MG63 (cell line): ENCODE measurements at regions not wholly inside any gene's neighbourhood (a gene's known extent, or its start where the extent isn't known, plus 50 kb on each side); places are given as distances from the start of the nearest gene placed in this dataset.
"Not testable (repeated sequence)": the region's sequence is repeated elsewhere in the genome, so short reads cannot be mapped to it uniquely, and the experiment has no call there.

ENCODE experiments used
- DNase-seq: peaks from one replicate; pipeline ENCODE4 v3.0.0-alpha.2; 2020
- H3K27me3 ChIP-seq: fragments of 250-450 bp; sonication (Bioruptor Pico); 2 replicates; pipeline ENCODE4 v1.5.1; 2020; ENCODE audit warnings: mild to moderate bottlenecking, moderate library complexity
- H3K36me3 ChIP-seq: fragments of 250-450 bp; sonication (Bioruptor Pico); 2 replicates; pipeline ENCODE4 v1.5.1; 2020; ENCODE audit warnings: mild to moderate bottlenecking, moderate library complexity
- H3K4me3 ChIP-seq: fragments of 250-450 bp; sonication (Bioruptor Pico); 2 replicates; pipeline ENCODE4 v1.5.1; 2020; ENCODE audit warnings: mild to moderate bottlenecking, moderate library complexity
- H3K9me3 ChIP-seq: fragments of 250-450 bp; sonication (Bioruptor Pico); 2 replicates; pipeline ENCODE4 v1.5.1; 2020; ENCODE audit warnings: mild to moderate bottlenecking, moderate library complexity

DNA sequence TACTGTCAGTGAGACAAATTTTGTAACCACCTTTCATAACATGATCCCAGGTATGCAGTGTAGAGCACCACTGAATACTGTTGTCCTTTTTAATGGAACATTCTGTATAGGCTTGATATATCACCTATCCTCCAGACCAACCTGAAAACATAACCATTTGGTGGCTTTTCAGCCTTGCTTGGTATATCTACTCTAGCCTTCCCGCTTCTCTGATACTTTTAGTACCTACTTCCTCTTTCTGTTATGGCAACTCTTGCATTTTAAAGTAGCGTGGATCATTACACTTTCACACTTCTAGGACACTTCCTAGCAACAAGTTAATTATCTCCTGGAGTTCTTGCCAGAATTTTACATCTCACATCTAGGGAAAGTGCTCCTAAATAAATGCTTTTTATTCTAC lies 226.6 kb upstream of the ROBO1 start:
- Histone ChIP-seq H3K9me3 (no peaks in the 10 kb centered on the region), H3K27me3 (no peaks in the 10 kb centered on the region), H3K36me3 (no peaks in the 10 kb centered on the region), H3K4me3 (no peak overlapping the region)
- no peak for DNase-seq

- Histone ChIP-seq H3K36me3 (no peaks in the 10 kb centered on the region), H3K9me3 (no peaks in the 10 kb centered on the region), H3K4me3 (no peak overlapping the region), H3K27me3 (no peaks in the 10 kb centered on the region)
- no peak for DNase-seq
Measured at GRCh38 chr3:79986338-79986737, 218.5 kb upstream of the ROBO1 start.

DNA sequence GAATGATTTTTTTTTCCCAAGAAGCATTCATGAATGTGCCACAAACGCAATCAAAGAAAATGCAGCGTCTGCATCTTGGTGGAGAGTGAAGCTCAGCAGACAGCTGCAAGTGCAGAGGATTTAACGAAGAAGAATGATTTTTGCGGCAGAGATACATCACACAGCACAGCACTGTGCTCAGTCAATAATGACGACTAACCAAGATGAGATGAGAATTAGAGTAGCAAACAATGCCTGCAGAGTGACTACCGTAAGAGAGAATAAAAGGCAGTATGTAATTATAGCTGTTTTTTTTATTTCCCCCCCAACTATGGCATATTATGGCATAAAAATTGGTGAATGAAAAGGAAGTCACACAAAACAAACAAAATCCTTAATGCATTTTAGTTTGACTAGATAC lies 218.0 kb upstream of the ROBO1 start:
- Histone ChIP-seq H3K4me3 (no peak overlapping the region), H3K27me3 (no peaks in the 10 kb centered on the region), H3K9me3 (no peaks in the 10 kb centered on the region), H3K36me3 (no peaks in the 10 kb centered on the region)
- DNase-seq = no peak

- DNase-seq = no peak
- Histone ChIP-seq H3K36me3 (no peaks in the 10 kb centered on the region), H3K4me3 (no peak overlapping the region), H3K9me3 (no peaks in the 10 kb centered on the region), H3K27me3 (no peaks in the 10 kb centered on the region)
Measured at GRCh38 chr3:79983118-79983517, 215.3 kb upstream of the ROBO1 start.

- H3K4me3 ChIP-seq = no peak overlapping the region
- no peaks in the 10 kb centered on the region for H3K27me3 ChIP-seq
- no peak for DNase-seq
- H3K36me3 ChIP-seq = no peaks in the 10 kb centered on the region
- H3K9me3 ChIP-seq = no peaks in the 10 kb centered on the region
Measured at GRCh38 chr3:79979990-79980389, 212.2 kb upstream of the ROBO1 start.

DNA sequence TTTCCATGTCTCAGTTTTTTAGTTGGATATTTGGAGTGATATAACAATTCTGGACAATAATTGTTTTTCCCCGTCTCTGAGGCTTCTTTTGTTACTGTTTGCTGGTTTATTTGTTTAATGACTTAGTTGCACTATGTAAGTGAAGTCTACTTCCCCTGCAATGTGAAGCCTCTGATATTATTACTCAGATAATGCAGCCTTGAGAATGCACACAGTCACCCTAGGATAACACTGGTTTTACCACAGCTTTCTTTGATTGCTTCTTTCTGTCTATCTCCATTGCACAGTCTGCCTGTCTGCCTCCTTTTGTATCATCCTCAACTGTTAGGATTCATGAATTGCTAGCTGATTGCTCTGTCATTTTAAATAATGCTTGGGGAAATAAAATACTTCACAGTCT lies 208.7 kb upstream of the ROBO1 start:
- no peaks in the 10 kb centered on the region for H3K36me3 ChIP-seq
- no peak overlapping the region for H3K4me3 ChIP-seq
- H3K9me3 ChIP-seq = no peaks in the 10 kb centered on the region
- DNase-seq = no peak
- H3K27me3 ChIP-seq = no peaks in the 10 kb centered on the region

DNA sequence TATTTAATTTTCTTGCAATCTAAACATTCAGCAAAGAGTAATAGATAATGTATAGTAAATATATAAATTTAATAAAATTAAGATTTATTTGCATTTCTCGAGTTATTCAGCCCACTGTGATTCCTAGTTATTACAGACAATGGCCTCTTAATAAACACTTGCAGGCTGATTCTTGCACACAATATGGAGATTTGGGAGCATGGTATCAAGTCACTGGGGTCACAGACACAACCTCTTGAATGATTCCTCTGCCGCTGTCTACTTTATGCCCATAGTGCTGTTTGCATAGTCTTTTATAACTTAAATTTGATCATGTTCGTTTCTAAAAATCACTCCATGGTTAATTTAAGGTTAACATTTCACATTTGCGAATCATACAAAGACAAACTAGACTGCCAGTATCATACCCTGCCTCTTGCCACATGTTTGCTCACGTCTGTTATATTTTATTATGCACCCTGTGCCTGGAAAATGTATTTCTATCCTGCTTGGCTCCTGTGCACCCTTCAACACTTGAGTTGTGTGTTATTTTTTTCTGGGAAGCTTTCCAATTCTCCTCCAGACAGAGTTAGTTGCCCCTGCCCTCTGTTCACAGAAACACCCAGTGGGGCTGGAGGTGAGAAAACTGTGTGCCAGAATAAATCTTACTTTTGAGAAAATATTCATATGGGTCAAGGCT lies 206.3 kb upstream of the ROBO1 start:
- no peaks in the 10 kb centered on the region for H3K9me3 ChIP-seq
- no peaks in the 10 kb centered on the region for H3K27me3 ChIP-seq
- H3K4me3 ChIP-seq = no peak overlapping the region
- no peaks in the 10 kb centered on the region for H3K36me3 ChIP-seq
- no peak for DNase-seq

- H3K9me3 ChIP-seq = no peaks in the 10 kb centered on the region
- no peaks in the 10 kb centered on the region for H3K36me3 ChIP-seq
- no peak for DNase-seq
- no peaks in the 10 kb centered on the region for H3K27me3 ChIP-seq
- H3K4me3 ChIP-seq = no peak overlapping the region
Measured at GRCh38 chr3:79973482-79973881, 205.7 kb upstream of the ROBO1 start.

GRCh38 chr3:79968418-79968817 lies 200.6 kb upstream of the ROBO1 start:
- DNase-seq = no peak
- no peaks in the 10 kb centered on the region for H3K36me3 ChIP-seq
- no peaks in the 10 kb centered on the region for H3K9me3 ChIP-seq
- no peak overlapping the region for H3K4me3 ChIP-seq
- H3K27me3 ChIP-seq = no peaks in the 10 kb centered on the region

DNA sequence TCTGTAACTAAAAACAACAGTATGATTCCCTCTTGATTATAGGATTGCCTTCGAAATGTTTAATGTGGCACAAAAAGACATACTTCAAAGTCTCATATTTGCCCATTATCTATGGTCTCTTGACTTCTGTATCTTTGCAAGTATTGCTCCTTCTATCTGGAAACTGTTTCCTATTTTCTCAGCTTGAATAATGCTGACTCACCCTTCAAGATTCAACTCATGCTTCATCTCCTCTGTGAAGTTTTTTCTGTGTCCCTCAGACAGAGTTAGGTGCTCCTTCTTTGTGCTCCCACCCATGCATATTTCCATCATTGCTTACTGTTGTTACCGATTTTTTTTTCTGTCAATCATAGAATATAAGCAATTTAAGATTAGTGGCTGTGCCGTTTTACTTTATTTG lies 192.8 kb upstream of the ROBO1 start:
- Histone ChIP-seq H3K36me3 (no peaks in the 10 kb centered on the region), H3K4me3 (no peak overlapping the region), H3K27me3 (no peaks in the 10 kb centered on the region), H3K9me3 (no peaks in the 10 kb centered on the region)
- DNase-seq = no peak

- H3K9me3 ChIP-seq = no peaks in the 10 kb centered on the region
- no peaks in the 10 kb centered on the region for H3K36me3 ChIP-seq
- no peaks in the 10 kb centered on the region for H3K27me3 ChIP-seq
- DNase-seq = no peak
- H3K4me3 ChIP-seq = no peak overlapping the region
Measured at GRCh38 chr3:79957066-79957465, 189.3 kb upstream of the ROBO1 start.

DNA sequence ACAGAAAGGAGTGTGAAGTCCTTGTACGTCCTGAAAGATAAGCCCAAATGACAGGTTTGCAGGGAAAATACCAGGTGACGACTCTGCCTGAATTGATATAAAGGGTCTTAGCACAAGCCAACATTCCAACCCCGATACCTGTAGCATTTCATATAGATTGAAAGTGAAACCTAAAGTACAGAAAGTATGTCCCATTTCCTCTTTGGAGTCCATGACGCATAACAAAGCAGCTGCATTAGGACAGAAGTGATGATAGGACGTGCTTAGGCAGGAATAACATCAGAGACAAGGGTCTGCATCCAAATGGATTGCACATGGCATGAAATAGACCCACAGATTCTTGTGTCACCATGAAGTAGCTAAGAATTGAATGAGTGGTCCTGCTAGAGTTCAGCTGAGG lies 187.0 kb upstream of the ROBO1 start:
- H3K27me3 ChIP-seq = no peaks in the 10 kb centered on the region
- H3K9me3 ChIP-seq = no peaks in the 10 kb centered on the region
- no peak overlapping the region for H3K4me3 ChIP-seq
- no peaks in the 10 kb centered on the region for H3K36me3 ChIP-seq
- no peak for DNase-seq

DNA sequence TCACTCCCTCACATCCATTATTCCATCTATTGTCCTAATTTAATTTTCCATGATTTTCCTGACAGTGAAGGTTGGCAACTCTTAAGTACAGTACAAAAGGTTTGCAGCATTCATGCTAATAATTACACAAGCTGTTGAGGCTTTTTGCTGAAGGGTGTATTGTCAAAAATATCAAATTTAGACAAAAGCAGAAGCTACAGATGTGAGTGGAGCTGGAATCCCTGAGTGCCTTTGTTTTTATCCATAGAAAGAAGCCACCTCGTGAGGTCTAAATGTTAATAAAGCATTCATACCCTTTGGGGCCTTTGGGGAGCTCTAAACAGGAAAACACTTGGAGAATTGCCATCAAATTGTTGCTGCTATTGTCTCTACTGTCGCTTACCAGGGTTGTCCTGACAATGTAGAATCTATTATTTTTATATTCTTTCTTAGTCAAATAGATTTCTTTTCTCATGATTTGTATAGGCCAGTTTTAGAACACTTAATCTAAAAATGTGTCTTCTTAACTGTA lies 185.8 kb upstream of the ROBO1 start:
- H3K36me3 ChIP-seq = no peaks in the 10 kb centered on the region
- H3K9me3 ChIP-seq = no peaks in the 10 kb centered on the region
- DNase-seq = no peak

DNA sequence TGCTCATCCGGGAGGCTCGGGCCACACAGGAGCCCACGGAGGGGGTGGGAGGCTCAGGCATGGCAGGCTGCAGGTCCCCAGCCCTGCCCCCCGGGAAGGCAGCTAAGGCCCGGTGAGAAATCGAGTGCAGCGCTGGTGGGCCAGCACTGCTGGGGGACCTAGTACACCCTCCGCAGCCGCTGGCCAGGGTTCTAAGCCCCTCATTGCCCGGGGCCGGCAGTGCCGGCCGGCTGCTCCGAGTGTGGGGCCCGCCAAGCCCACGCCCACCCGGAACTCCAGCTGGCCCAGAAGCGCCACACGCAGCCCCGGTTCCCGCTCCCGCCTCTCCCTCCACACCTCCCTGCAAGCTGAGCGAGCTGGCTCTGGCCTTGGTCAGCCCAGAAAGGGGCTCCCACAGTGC lies 183.6 kb upstream of the ROBO1 start:
- H3K4me3 ChIP-seq, H3K27me3 ChIP-seq, DNase-seq, H3K36me3 ChIP-seq, H3K9me3 ChIP-seq: not testable (repeated sequence)

More for the DNA sequence above, 185.8 kb upstream of the ROBO1 start:
- H3K4me3 ChIP-seq = no peak overlapping the region
- H3K27me3 ChIP-seq = no peaks in the 10 kb centered on the region

DNA sequence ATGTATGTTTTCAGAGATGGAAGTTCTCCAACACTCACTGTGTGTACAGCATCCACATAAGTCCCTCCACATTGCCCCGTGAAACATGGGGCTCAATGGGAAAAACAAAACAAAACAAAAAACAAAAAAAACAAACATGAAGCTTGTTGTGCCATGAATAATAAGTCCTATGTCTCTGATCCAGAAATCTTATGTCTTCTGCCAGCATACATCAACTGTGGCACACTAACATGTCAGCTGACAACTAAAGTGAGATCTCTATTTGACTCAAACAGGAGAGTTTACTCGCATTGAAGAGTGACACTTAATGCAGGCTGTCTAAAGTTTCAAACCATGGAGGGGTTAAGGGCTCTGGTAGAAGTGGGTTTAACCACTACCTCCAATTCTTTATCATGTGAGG lies 180.2 kb upstream of the ROBO1 start:
- no peaks in the 10 kb centered on the region for H3K36me3 ChIP-seq
- no peak for DNase-seq

GRCh38 chr3:79947469-79947868 lies 179.7 kb upstream of the ROBO1 start:
- no peak for DNase-seq
- H3K36me3 ChIP-seq = no peaks in the 10 kb centered on the region
- no peak overlapping the region for H3K4me3 ChIP-seq
- H3K27me3 ChIP-seq = no peaks in the 10 kb centered on the region
- no peaks in the 10 kb centered on the region for H3K9me3 ChIP-seq

More for the DNA sequence above, 180.2 kb upstream of the ROBO1 start:
- Histone ChIP-seq H3K9me3 (no peaks in the 10 kb centered on the region), H3K27me3 (no peaks in the 10 kb centered on the region), H3K4me3 (no peak overlapping the region)

- Histone ChIP-seq H3K27me3 (no peaks in the 10 kb centered on the region), H3K4me3 (no peak overlapping the region), H3K36me3 (no peaks in the 10 kb centered on the region), H3K9me3 (no peaks in the 10 kb centered on the region)
- DNase-seq = no peak
Measured at GRCh38 chr3:79937567-79937966, 169.8 kb upstream of the ROBO1 start.

GRCh38 chr3:79930196-79930595 lies 162.4 kb upstream of the ROBO1 start:
- DNase-seq = no peak
- no peaks in the 10 kb centered on the region for H3K9me3 ChIP-seq
- no peaks in the 10 kb centered on the region for H3K27me3 ChIP-seq
- H3K36me3 ChIP-seq = no peaks in the 10 kb centered on the region
- H3K4me3 ChIP-seq = no peak overlapping the region
